ENCODE measurements at regions not wholly inside any gene's neighbourhood (a gene's known extent, or its start where the extent isn't known, plus 50 kb on each side); places are given as distances from the start of the nearest gene placed in this dataset.

GRCh38 chr2:21395366-21395765, 271.6 kb downstream of the TDRD15 start:
- no peak for DNase-seq (ENCODE audit: low read depth)

GRCh38 chr2:21396252-21396651, 272.5 kb downstream of the TDRD15 start:
- no peak for DNase-seq (ENCODE audit: low read depth)

GRCh38 chr2:21401022-21401698, 277.4 kb downstream of the TDRD15 start:
- DNase-seq (ENCODE audit: low read depth) = no peak

- no peak for DNase-seq (ENCODE audit: low read depth)
Measured at GRCh38 chr2:21404137-21404536, 280.4 kb downstream of the TDRD15 start.

- DNase-seq (ENCODE audit: low read depth) = no peak
Measured at GRCh38 chr2:21404827-21405625, 281.3 kb downstream of the TDRD15 start.

- DNase-seq (ENCODE audit: low read depth) = no peak
Measured at GRCh38 chr2:21406386-21406785, 282.6 kb downstream of the TDRD15 start.

GRCh38 chr2:21406911-21407310, 283.1 kb downstream of the TDRD15 start:
- no peak for DNase-seq (ENCODE audit: low read depth)

- DNase-seq (ENCODE audit: low read depth) = no peak
Measured at GRCh38 chr2:21407851-21408250, 284.1 kb downstream of the TDRD15 start.

GRCh38 chr2:21411741-21412140, 288.0 kb downstream of the TDRD15 start:
- DNase-seq (ENCODE audit: low read depth) = no peak

GRCh38 chr2:21412944-21413443, 289.2 kb downstream of the TDRD15 start:
- DNase-seq (ENCODE audit: low read depth) = no peak

- DNase-seq (ENCODE audit: low read depth) = no peak
Measured at GRCh38 chr2:21415234-21415633, 291.5 kb downstream of the TDRD15 start.

GRCh38 chr2:21416226-21416625, 292.5 kb downstream of the TDRD15 start:
- DNase-seq (ENCODE audit: low read depth) = no peak

- no peak for DNase-seq (ENCODE audit: low read depth)
Measured at GRCh38 chr2:21418456-21418855, 294.7 kb downstream of the TDRD15 start.

GRCh38 chr2:21420553-21421335, 297.0 kb downstream of the TDRD15 start:
- DNase-seq (ENCODE audit: low read depth) = no peak

- DNase-seq (ENCODE audit: low read depth) = no peak
Measured at GRCh38 chr2:21422050-21422449, 298.3 kb downstream of the TDRD15 start.

GRCh38 chr2:21422724-21423522, 299.2 kb downstream of the TDRD15 start:
- DNase-seq (ENCODE audit: low read depth) = no peak

- DNase-seq (ENCODE audit: low read depth) = no peak
Measured at GRCh38 chr2:21423854-21424253, 300.1 kb downstream of the TDRD15 start.

- no peak for DNase-seq (ENCODE audit: low read depth)
Measured at GRCh38 chr2:21424375-21424774, 300.6 kb downstream of the TDRD15 start.

GRCh38 chr2:21427606-21428005, 303.8 kb downstream of the TDRD15 start:
- no peak for DNase-seq (ENCODE audit: low read depth)

- no peak for DNase-seq (ENCODE audit: low read depth)
Measured at GRCh38 chr2:21428754-21429153, 305.0 kb downstream of the TDRD15 start.

GRCh38 chr2:21429747-21430146, 306.0 kb downstream of the TDRD15 start:
- no peak for DNase-seq (ENCODE audit: low read depth)

- DNase-seq (ENCODE audit: low read depth) = no peak
Measured at GRCh38 chr2:21431078-21431477, 307.3 kb downstream of the TDRD15 start.
